K562 (cell line): ENCODE measurements at regions not wholly inside any gene's neighbourhood (a gene's known extent, or its start where the extent isn't known, plus 50 kb on each side); places are given as distances from the start of the nearest gene placed in this dataset.

ENCODE experiments used
- ATAC-seq: fragments of 200-7000 bp; cut with Tn5 transposase; 3 replicates; pipeline ENCODE4 v1.9.1; 2020; ENCODE audit warnings: moderate library complexity
- BruUV-seq: library from RNA; stranded (reverse); fragments of 400-500 nt; replicated peaks from 2 replicates; lab custom pipeline; 2021; lab: Mats Ljungman, UMichigan
- CTCF ChIA-PET: fragments of 300-600 bp; formaldehyde crosslinking; extraction: SDS; loops from one replicate; lab custom pipeline; 2021; ENCODE audit warnings: low intra/inter-chr PET ratio; lab: Yijun Ruan, JAX
- POLR2A ChIA-PET: fragments of 300-600, 350-650 bp; sonication (Branson Sonifier 250); formaldehyde crosslinking; extraction: SDS; loops from one replicate; lab custom pipeline; 2021; ENCODE audit warnings: antibody characterized with exemption, inconsistent platforms; lab: Yijun Ruan, JAX
- DNase-seq, 4 experiments: peaks; one replicate each; pipeline versions ENCODE4 v3.0.0 to v3.0.0-alpha.2; 2011 to 2018; ENCODE audit warnings: low spot score in 3 of 4, mixed read lengths in 3 of 4; ENCODE audit errors: extremely low read depth in 1 of 4
- FAIRE-seq: peaks from 2 replicates; lab custom pipeline; 2011; peaks lifted over from hg19 to GRCh38; lab: Jason Lieb, UNC
- H2AFZ ChIP-seq: 2 replicates; pipeline ENCODE4 v1.6.0; 2011; ENCODE audit warnings: low read depth, low read length, control low read depth, inconsistent platforms
- H3K27ac ChIP-seq: fragments of 200-600 bp; 3 replicates; pipeline ENCODE4 v1.8.0; 2011; ENCODE audit warnings: low read depth, mild to moderate bottlenecking, control low read depth, inconsistent platforms, low read length, moderate library complexity, mixed read lengths; ENCODE audit errors: extremely low read depth
- H3K27me3 ChIP-seq, 2 experiments: fragments of 300-600 bp in 1 of 2; 2 replicates in 1 of 2; 3 replicates in 1 of 2; pipeline versions ENCODE4 v1.6.0 to v1.8.0; 2011; ENCODE audit warnings: inconsistent platforms in 2 of 2, low read length in 2 of 2, mild to moderate bottlenecking in 1 of 2, mixed read lengths in 1 of 2, moderate library complexity in 1 of 2; ENCODE audit not compliant: control insufficient read depth in 2 of 2, insufficient read depth in 2 of 2
- H3K36me3 ChIP-seq: fragments of 300-600 bp; 3 replicates; pipeline ENCODE4 v1.8.0; 2011; ENCODE audit warnings: mild to moderate bottlenecking, low read length, inconsistent platforms; ENCODE audit not compliant: control insufficient read depth, insufficient read depth
- H3K4me1 ChIP-seq, 2 experiments: fragments of 200-600 bp in 1 of 2; replicated peaks in 1 of 2; 2 replicates in 1 of 2; 3 replicates in 1 of 2; pipeline versions ENCODE4 v1.5.1 to v1.8.0; 2011; ENCODE audit warnings: inconsistent platforms in 2 of 2, low read length in 2 of 2, mild to moderate bottlenecking in 1 of 2, mixed read lengths in 1 of 2, moderate library complexity in 1 of 2; ENCODE audit not compliant: control insufficient read depth in 2 of 2, insufficient read depth in 2 of 2
- H3K4me2 ChIP-seq: 2 replicates; pipeline ENCODE4 v1.6.1; 2011; ENCODE audit warnings: low read length, control low read depth, inconsistent platforms, mixed read lengths; ENCODE audit not compliant: insufficient read depth
- H3K4me3 ChIP-seq: fragments of 200-600 bp; sonication (generic), shearing (Covaris generic); 2 replicates; pipeline ENCODE4 v1.5.1; 2016; ENCODE audit warnings: control low read depth, inconsistent platforms
- H3K79me2 ChIP-seq: fragments of 200-600 bp; 3 replicates; pipeline ENCODE4 v1.8.0; 2011; ENCODE audit warnings: low read length, inconsistent platforms; ENCODE audit not compliant: control insufficient read depth, insufficient read depth
- H3K9ac ChIP-seq, 2 experiments: 2 replicates each; pipeline versions ENCODE4 v1.6.0 to v1.6.1; 2011; ENCODE audit warnings: low read depth in 2 of 2, low read length in 2 of 2, control low read depth in 1 of 2, inconsistent platforms in 1 of 2, mild to moderate bottlenecking in 1 of 2, mixed read lengths in 1 of 2; ENCODE audit not compliant: insufficient read depth in 1 of 2
- H3K9me1 ChIP-seq: one replicate; pipeline ENCODE4 v1.6.0; 2011; ENCODE audit warnings: inconsistent platforms, mild to moderate bottlenecking, low read length, moderate library complexity; ENCODE audit not compliant: control insufficient read depth, insufficient read depth
- H3K9me3 ChIP-seq: replicated peaks from 2 replicates; pipeline ENCODE4 v1.5.1; 2011; ENCODE audit warnings: low read depth, low read length, inconsistent platforms; ENCODE audit not compliant: control insufficient read depth, insufficient read depth
- H4K20me1 ChIP-seq: replicated peaks from 2 replicates; pipeline ENCODE4 v1.6.1; 2011; ENCODE audit warnings: low read length, inconsistent platforms, mixed read lengths; ENCODE audit not compliant: control insufficient read depth, insufficient read depth
- AFF4 ChIP-seq: sonication (generic); formaldehyde crosslinking; IDR thresholded peaks from 2 replicates; pipeline ENCODE4 v1.8.0; 2023; ENCODE audit warnings: mild to moderate bottlenecking, missing genetic modification reagents
- ARID2 ChIP-seq: fragments of 450-650 bp; IDR thresholded peaks from 2 replicates; pipeline ENCODE4 v1.6.1; 2017; ENCODE audit warnings: antibody characterized with exemption, mild to moderate bottlenecking
- BCOR ChIP-seq: fragments of 450-650 bp; IDR thresholded peaks from 2 replicates; pipeline ENCODE4 v1.6.1; 2016
- HNRNPLL ChIP-seq: fragments of 200-400 bp; formaldehyde crosslinking; IDR thresholded peaks from 2 replicates; pipeline ENCODE4 v1.6.1; 2017; ENCODE audit warnings: low read length, low read depth, mild to moderate bottlenecking; ENCODE audit not compliant: poor library complexity, severe bottlenecking
- JUND ChIP-seq, 2 experiments: IDR thresholded peaks; 2 replicates in 1 of 2; 3 replicates in 1 of 2; pipeline ENCODE4 v1.6.1; 2011; ENCODE audit warnings: borderline replicate concordance in 2 of 2, low read depth in 2 of 2, low read length in 2 of 2, improper control_type of control experiment in 1 of 2, missing biosample characterization in 1 of 2, missing genetic modification characterization in 1 of 2, missing genetic modification reagents in 1 of 2
- KLF1 ChIP-seq: fragments of 450-650 bp; IDR thresholded peaks from 2 replicates; pipeline ENCODE4 v1.6.1; 2016; ENCODE audit warnings: missing genetic modification characterization, missing compliant biosample characterization
- SNRNP70 ChIP-seq: fragments of 200-400 bp; formaldehyde crosslinking; optimal IDR thresholded peaks from 2 replicates; pipeline ENCODE3; 2017; ENCODE audit warnings: low read depth, low read length
- YY1 ChIP-seq, 3 experiments: IDR thresholded peaks; 2 replicates each; pipeline ENCODE4 v1.6.1; 2011; ENCODE audit warnings: low read length in 2 of 3, mild to moderate bottlenecking in 2 of 3, moderate library complexity in 2 of 3, borderline replicate concordance in 1 of 3, control low read depth in 1 of 3, low read depth in 1 of 3; ENCODE audit not compliant: insufficient read depth in 3 of 3, insufficient replicate concordance in 2 of 3, control insufficient read depth in 1 of 3, insufficient read length in 1 of 3; ENCODE audit errors: extremely low read depth in 1 of 3
- ZNF24 ChIP-seq: fragments of 450-650 bp; IDR thresholded peaks from 2 replicates; pipeline ENCODE4 v1.6.1; 2016
- WGBS: fragments of 100-300 bp; shearing (Covaris generic); methylation state at CpG from one replicate; pipeline ENCODE4 v1.1.6; 2016; ENCODE audit warnings: low coverage, mixed read lengths; ENCODE audit not compliant: insufficient coverage; ENCODE audit errors: missing lambda C conversion rate; 5-methylcytosine and 5-hydroxymethylcytosine counted together
- in situ Hi-C: fragments of 300-500 bp; cut with MboI; formaldehyde crosslinking; loops from 4 replicates; pipeline ENCODE4 v1.15.0; 2018; ENCODE audit warnings: inconsistent platforms, mixed read lengths
- intact Hi-C: fragments of 100-400 bp; cut with micrococcal nuclease; formaldehyde crosslinking; loops from 2 replicates; pipeline ENCODE4 v1.14.2; 2022

- TF ChIP-seq BCOR = no peak
- TF ChIP-seq, all 486 proteins: peak for 0
Observed at GRCh38 chr10:130751851-130752250, 559.7 kb downstream of the TCERG1L start (continued).

GRCh38 chr10:130756651-130757050 lies 554.9 kb downstream of the TCERG1L start:
- intact Hi-C loops = no loop called here
- Histone ChIP-seq H3K36me3 (no peaks in the 10 kb centered on the region), H3K9ac (no peak overlapping the region), H3K9me1 (no peaks in the 10 kb centered on the region), H3K27me3 (no peaks in the 10 kb centered on the region; a peak in 1 of 5 replicates), H3K4me1 (no peaks in the 10 kb centered on the region), H3K9me3 (no peaks in the 10 kb centered on the region), H3K4me3 (no peak overlapping the region), H4K20me1 (no peaks in the 10 kb centered on the region), H3K79me2 (no peaks in the 10 kb centered on the region), H2AFZ (no peak overlapping the region), H3K4me2 (no peak overlapping the region), H3K27ac (no peak overlapping the region)
- DNase-seq (no peak), ATAC-seq (no peak), FAIRE-seq (no peak)
- ChIA-PET POLR2A (no interaction called here), CTCF (no interaction called here)
- no peak for TF ChIP-seq KLF1
- no peak for TF ChIP-seq ARID2
- no peak for TF ChIP-seq YY1 (IDR thresholded peaks at IDR 0.05; ENCODE audit: borderline replicate concordance in 1 of 3, control insufficient read depth in 1 of 3, extremely low read depth in 1 of 3, insufficient read depth in 3 of 3, insufficient read length in 1 of 3, insufficient replicate concordance in 2 of 3, low read depth in 1 of 3, low read length in 2 of 3)
- no peak for TF ChIP-seq JUND (IDR thresholded peaks at IDR 0.05; ENCODE audit: borderline replicate concordance, low read depth, low read length)
- no peak for TF ChIP-seq JUND (tag; IDR thresholded peaks at IDR 0.05; ENCODE audit: borderline replicate concordance, low read depth, low read length)
- no peak for TF ChIP-seq HNRNPLL
- no peak for TF ChIP-seq ZNF24
- no peak for TF ChIP-seq AFF4 (CRISPR knock-in tag)
- TF ChIP-seq SNRNP70 = no peak
- in situ Hi-C loops = no loop called here
- BruUV-seq = no TSS peak
- 0% methylated on average over 5 of the region's 6 CpGs for WGBS
